ENCODE measurements at regions not wholly inside any gene's neighbourhood (a gene's known extent, or its start where the extent isn't known, plus 50 kb on each side); places are given as distances from the start of the nearest gene placed in this dataset.

GRCh38 chr10:118908557-118909256 is 120.8 kb upstream of the NANOS1 start:
- WGBS, 2 donors: 64 to 72% methylated on average over 16 of the region's 16 CpGs
- no peaks in the 10 kb centered on the region for H3K9me3 ChIP-seq (ENCODE audit: control insufficient read depth in 2 of 2, insufficient read depth in 1 of 2, low read depth in 1 of 2, low read length in 1 of 2)
- no peaks in the 10 kb centered on the region for H3K4me1 ChIP-seq (ENCODE audit: control insufficient read depth in 2 of 2, insufficient read depth in 2 of 2, low read length in 1 of 2)
- no peak overlapping the region for H3K27ac ChIP-seq (ENCODE audit: low read depth in 2 of 2, low read length in 1 of 2)
- no peak overlapping the region for H3K4me3 ChIP-seq (ENCODE audit: low read depth in 1 of 2, low read length in 2 of 2)
- no peaks in the 10 kb centered on the region for H3K36me3 ChIP-seq (ENCODE audit: control insufficient read depth in 2 of 2, insufficient read depth in 2 of 2, low read length in 1 of 2)
- no peaks in the 10 kb centered on the region for H3K27me3 ChIP-seq (ENCODE audit: control insufficient read depth in 1 of 2, insufficient read depth in 2 of 2, low read length in 2 of 2)

DNA sequence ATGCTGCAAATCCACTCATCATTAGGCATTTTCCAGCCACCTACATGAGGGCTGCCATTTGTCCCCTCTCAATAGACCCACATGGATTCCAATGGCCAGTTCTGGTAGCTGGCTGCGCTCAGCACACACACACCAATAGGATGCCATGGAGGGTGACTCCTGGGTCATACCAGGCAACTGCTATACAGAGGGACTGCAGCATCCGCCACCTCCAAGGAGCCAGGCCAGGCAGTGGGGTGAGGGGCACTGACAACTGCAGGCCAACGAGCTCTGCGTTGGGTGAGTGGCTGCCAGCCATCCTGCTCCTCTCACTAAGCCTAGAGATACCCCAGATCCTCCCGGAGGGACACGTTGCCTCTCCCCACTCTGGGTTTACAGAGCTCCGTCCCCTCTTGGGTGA is 118.8 kb upstream of the NANOS1 start:
- no peaks in the 10 kb centered on the region for H3K36me3 ChIP-seq (ENCODE audit: control insufficient read depth in 2 of 2, insufficient read depth in 2 of 2, low read length in 1 of 2)
- WGBS, 2 donors: 88 to 92% methylated on average over 7 of the region's 7 CpGs
- no peak overlapping the region for H3K27ac ChIP-seq (ENCODE audit: low read depth in 2 of 2, low read length in 1 of 2)
- no peaks in the 10 kb centered on the region for H3K4me1 ChIP-seq (ENCODE audit: control insufficient read depth in 2 of 2, insufficient read depth in 2 of 2, low read length in 1 of 2)
- H3K4me3 ChIP-seq (ENCODE audit: low read depth in 1 of 2, low read length in 2 of 2): no peak overlapping the region
- H3K27me3 ChIP-seq (ENCODE audit: control insufficient read depth in 1 of 2, insufficient read depth in 2 of 2, low read length in 2 of 2): no peaks in the 10 kb centered on the region
- H3K9me3 ChIP-seq (ENCODE audit: control insufficient read depth in 2 of 2, insufficient read depth in 1 of 2, low read depth in 1 of 2, low read length in 1 of 2): no peaks in the 10 kb centered on the region

DNA sequence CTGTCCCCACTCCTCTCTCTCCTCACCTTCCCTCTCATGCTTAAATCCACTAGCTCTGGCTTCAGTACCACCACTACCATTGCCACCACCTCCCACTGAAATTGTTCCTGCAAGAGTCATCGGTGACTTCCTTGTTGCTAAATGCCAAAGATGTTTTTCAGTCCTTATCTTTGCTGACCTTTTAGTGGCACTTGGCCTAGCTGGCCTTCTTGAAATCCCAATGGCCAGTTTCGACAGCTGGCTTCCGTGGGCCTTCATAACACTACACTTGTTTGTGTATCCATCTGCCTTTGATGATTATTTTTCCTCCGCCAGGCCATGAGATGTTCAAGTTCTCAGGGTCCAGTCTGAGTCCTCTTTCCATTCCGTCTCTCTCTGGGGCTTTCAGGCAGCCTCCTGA is 118.2 kb upstream of the NANOS1 start:
- H3K9me3 ChIP-seq (ENCODE audit: control insufficient read depth in 2 of 2, insufficient read depth in 1 of 2, low read depth in 1 of 2, low read length in 1 of 2): no peaks in the 10 kb centered on the region
- no peaks in the 10 kb centered on the region for H3K36me3 ChIP-seq (ENCODE audit: control insufficient read depth in 2 of 2, insufficient read depth in 2 of 2, low read length in 1 of 2)
- no peak overlapping the region for H3K4me3 ChIP-seq (ENCODE audit: low read depth in 1 of 2, low read length in 2 of 2)
- 65 to 68% methylated on average over 5 of the region's 5 CpGs for WGBS, 2 donors
- H3K27ac ChIP-seq (ENCODE audit: low read depth in 2 of 2, low read length in 1 of 2): no peak overlapping the region
- H3K4me1 ChIP-seq (ENCODE audit: control insufficient read depth in 2 of 2, insufficient read depth in 2 of 2, low read length in 1 of 2): no peaks in the 10 kb centered on the region
- H3K27me3 ChIP-seq (ENCODE audit: control insufficient read depth in 1 of 2, insufficient read depth in 2 of 2, low read length in 2 of 2): no peaks in the 10 kb centered on the region

GRCh38 chr10:118912961-118913600 is 116.4 kb upstream of the NANOS1 start:
- no peak overlapping the region for H3K4me3 ChIP-seq (ENCODE audit: low read depth in 1 of 2, low read length in 2 of 2)
- no peak overlapping the region for H3K27ac ChIP-seq (ENCODE audit: low read depth in 2 of 2, low read length in 1 of 2)
- no peaks in the 10 kb centered on the region for H3K4me1 ChIP-seq (ENCODE audit: control insufficient read depth in 2 of 2, insufficient read depth in 2 of 2, low read length in 1 of 2)
- H3K27me3 ChIP-seq (ENCODE audit: control insufficient read depth in 1 of 2, insufficient read depth in 2 of 2, low read length in 2 of 2): no peaks in the 10 kb centered on the region
- H3K9me3 ChIP-seq (ENCODE audit: control insufficient read depth in 2 of 2, insufficient read depth in 1 of 2, low read depth in 1 of 2, low read length in 1 of 2): no peaks in the 10 kb centered on the region
- WGBS, 2 donors: 66 to 74% methylated on average over 4 of the region's 4 CpGs
- H3K36me3 ChIP-seq (ENCODE audit: control insufficient read depth in 2 of 2, insufficient read depth in 2 of 2, low read length in 1 of 2): no peaks in the 10 kb centered on the region

- Histone ChIP-seq H3K4me3 (ENCODE audit: low read depth in 1 of 2, low read length in 2 of 2) (no peak overlapping the region), H3K27me3 (ENCODE audit: control insufficient read depth in 1 of 2, insufficient read depth in 2 of 2, low read length in 2 of 2) (no peaks in the 10 kb centered on the region), H3K4me1 (ENCODE audit: control insufficient read depth in 2 of 2, insufficient read depth in 2 of 2, low read length in 1 of 2) (no peaks in the 10 kb centered on the region), H3K27ac (ENCODE audit: low read depth in 2 of 2, low read length in 1 of 2) (no peak overlapping the region), H3K36me3 (ENCODE audit: control insufficient read depth in 2 of 2, insufficient read depth in 2 of 2, low read length in 1 of 2) (no peaks in the 10 kb centered on the region), H3K9me3 (ENCODE audit: control insufficient read depth in 2 of 2, insufficient read depth in 1 of 2, low read depth in 1 of 2, low read length in 1 of 2) (no peaks in the 10 kb centered on the region)
- 62 to 63% methylated on average over 4 of the region's 4 CpGs for WGBS, 2 donors
Measured at GRCh38 chr10:118913825-118914224, 115.7 kb upstream of the NANOS1 start.

DNA sequence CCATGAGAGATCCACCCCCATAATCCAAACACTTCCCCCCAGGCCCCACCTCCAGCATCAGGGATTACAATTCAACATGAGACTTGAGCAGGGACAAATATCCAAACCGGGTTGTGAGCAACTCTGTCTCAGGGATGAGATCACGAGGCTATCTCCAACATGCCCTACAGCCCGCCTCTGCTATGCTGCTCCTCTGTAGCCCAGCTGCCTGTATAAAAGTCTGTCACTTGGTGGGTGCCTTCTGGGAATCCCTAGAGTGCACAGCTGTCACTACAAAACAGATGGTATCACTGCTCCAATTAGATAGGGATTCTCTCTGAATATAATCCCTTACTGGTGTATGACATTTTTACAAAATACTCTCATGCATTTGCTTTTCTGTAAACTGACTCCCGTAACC is 114.9 kb upstream of the NANOS1 start:
- Histone ChIP-seq H3K4me3 (ENCODE audit: low read depth in 1 of 2, low read length in 2 of 2) (no peak overlapping the region), H3K4me1 (ENCODE audit: control insufficient read depth in 2 of 2, insufficient read depth in 2 of 2, low read length in 1 of 2) (no peaks in the 10 kb centered on the region), H3K36me3 (ENCODE audit: control insufficient read depth in 2 of 2, insufficient read depth in 2 of 2, low read length in 1 of 2) (no peaks in the 10 kb centered on the region), H3K27ac (ENCODE audit: low read depth in 2 of 2, low read length in 1 of 2) (no peak overlapping the region), H3K9me3 (ENCODE audit: control insufficient read depth in 2 of 2, insufficient read depth in 1 of 2, low read depth in 1 of 2, low read length in 1 of 2) (no peaks in the 10 kb centered on the region), H3K27me3 (ENCODE audit: control insufficient read depth in 1 of 2, insufficient read depth in 2 of 2, low read length in 2 of 2) (no peaks in the 10 kb centered on the region)
- 63 to 74% methylated on average over 4 of the region's 4 CpGs for WGBS, 2 donors

DNA sequence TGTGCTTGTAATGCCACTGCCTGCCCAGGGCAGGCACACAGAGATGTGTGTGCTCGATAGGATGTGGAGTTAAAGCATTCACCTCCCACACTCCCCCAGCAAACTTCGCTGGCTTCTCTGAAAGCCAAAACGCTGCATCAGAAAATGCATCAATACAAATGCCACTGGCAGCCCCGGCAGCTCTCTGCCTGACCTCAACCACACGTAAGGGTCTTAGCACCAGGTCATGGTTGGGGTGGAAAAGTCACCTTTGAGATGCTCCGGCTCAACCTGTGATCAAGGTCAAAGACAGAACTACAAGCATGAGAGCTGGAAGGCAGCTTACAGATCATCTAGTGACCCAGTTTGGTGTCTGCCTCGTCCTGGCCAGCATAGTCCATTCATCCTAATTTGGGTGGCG is 114.4 kb upstream of the NANOS1 start:
- 85 to 89% methylated on average over 8 of the region's 8 CpGs for WGBS, 2 donors
- no peaks in the 10 kb centered on the region for H3K4me1 ChIP-seq (ENCODE audit: control insufficient read depth in 2 of 2, insufficient read depth in 2 of 2, low read length in 1 of 2)
- H3K27me3 ChIP-seq (ENCODE audit: control insufficient read depth in 1 of 2, insufficient read depth in 2 of 2, low read length in 2 of 2): no peaks in the 10 kb centered on the region
- no peaks in the 10 kb centered on the region for H3K9me3 ChIP-seq (ENCODE audit: control insufficient read depth in 2 of 2, insufficient read depth in 1 of 2, low read depth in 1 of 2, low read length in 1 of 2)
- no peaks in the 10 kb centered on the region for H3K36me3 ChIP-seq (ENCODE audit: control insufficient read depth in 2 of 2, insufficient read depth in 2 of 2, low read length in 1 of 2)
- H3K27ac ChIP-seq (ENCODE audit: low read depth in 2 of 2, low read length in 1 of 2): no peak overlapping the region
- H3K4me3 ChIP-seq (ENCODE audit: low read depth in 1 of 2, low read length in 2 of 2): no peak overlapping the region

DNA sequence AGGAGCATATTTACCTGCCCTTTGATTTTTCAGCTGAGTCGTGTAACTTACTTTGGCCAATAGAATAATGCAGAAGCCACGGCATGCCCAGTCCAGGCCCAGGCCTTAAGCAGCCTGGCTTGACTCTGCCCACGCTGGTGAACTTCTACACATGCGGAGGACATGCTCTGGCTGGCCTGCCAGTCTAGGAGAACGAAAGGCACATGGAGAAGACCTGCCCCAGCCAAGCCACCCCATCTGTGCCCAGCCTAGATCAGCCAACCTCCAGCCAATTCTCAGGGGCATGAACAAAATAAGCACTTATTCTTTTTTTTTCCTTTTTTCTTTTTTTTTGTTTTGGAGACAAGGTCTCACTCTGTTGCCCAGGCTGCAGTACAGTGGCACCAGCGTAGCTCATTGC is 112.7 kb upstream of the NANOS1 start:
- Histone ChIP-seq H3K27me3 (ENCODE audit: control insufficient read depth in 1 of 2, insufficient read depth in 2 of 2, low read length in 2 of 2) (peaks cover 2 to 4% of the 10 kb centered on the region in 2 donors), H3K9me3 (ENCODE audit: control insufficient read depth in 2 of 2, insufficient read depth in 1 of 2, low read depth in 1 of 2, low read length in 1 of 2) (no peaks in the 10 kb centered on the region), H3K4me1 (ENCODE audit: control insufficient read depth in 2 of 2, insufficient read depth in 2 of 2, low read length in 1 of 2) (no peaks in the 10 kb centered on the region), H3K27ac (ENCODE audit: low read depth in 2 of 2, low read length in 1 of 2) (no peak overlapping the region), H3K4me3 (ENCODE audit: low read depth in 1 of 2, low read length in 2 of 2) (no peak overlapping the region), H3K36me3 (ENCODE audit: control insufficient read depth in 2 of 2, insufficient read depth in 2 of 2, low read length in 1 of 2) (no peaks in the 10 kb centered on the region)
- WGBS, 2 donors: 60 to 72% methylated on average over 6 of the region's 6 CpGs

- Histone ChIP-seq H3K9me3 (ENCODE audit: control insufficient read depth in 2 of 2, insufficient read depth in 1 of 2, low read depth in 1 of 2, low read length in 1 of 2) (no peaks in the 10 kb centered on the region), H3K4me3 (ENCODE audit: low read depth in 1 of 2, low read length in 2 of 2) (no peak overlapping the region), H3K4me1 (ENCODE audit: control insufficient read depth in 2 of 2, insufficient read depth in 2 of 2, low read length in 1 of 2) (no peaks in the 10 kb centered on the region), H3K27ac (ENCODE audit: low read depth in 2 of 2, low read length in 1 of 2) (no peak overlapping the region), H3K36me3 (ENCODE audit: control insufficient read depth in 2 of 2, insufficient read depth in 2 of 2, low read length in 1 of 2) (no peaks in the 10 kb centered on the region), H3K27me3 (ENCODE audit: control insufficient read depth in 1 of 2, insufficient read depth in 2 of 2, low read length in 2 of 2) (peaks cover 4 to 5% of the 10 kb centered on the region in 2 donors)
- WGBS, 2 donors: 83 to 85% methylated on average over 7 of the region's 7 CpGs
Measured at GRCh38 chr10:118917701-118918100, 111.8 kb upstream of the NANOS1 start.

GRCh38 chr10:118918116-118918515 is 111.4 kb upstream of the NANOS1 start:
- Histone ChIP-seq H3K27ac (ENCODE audit: low read depth in 2 of 2, low read length in 1 of 2) (no peak overlapping the region), H3K36me3 (ENCODE audit: control insufficient read depth in 2 of 2, insufficient read depth in 2 of 2, low read length in 1 of 2) (no peaks in the 10 kb centered on the region), H3K27me3 (ENCODE audit: control insufficient read depth in 1 of 2, insufficient read depth in 2 of 2, low read length in 2 of 2) (peaks cover 4 to 5% of the 10 kb centered on the region in 2 donors), H3K4me1 (ENCODE audit: control insufficient read depth in 2 of 2, insufficient read depth in 2 of 2, low read length in 1 of 2) (no peaks in the 10 kb centered on the region), H3K9me3 (ENCODE audit: control insufficient read depth in 2 of 2, insufficient read depth in 1 of 2, low read depth in 1 of 2, low read length in 1 of 2) (no peaks in the 10 kb centered on the region), H3K4me3 (ENCODE audit: low read depth in 1 of 2, low read length in 2 of 2) (no peak overlapping the region)
- WGBS, 2 donors: 54 to 66% methylated on average over 5 of the region's 5 CpGs
